Progenitor cell of endocrine pancreas (in vitro differentiated cells): ENCODE measurements at regions not wholly inside any gene's neighbourhood (a gene's known extent, or its start where the extent isn't known, plus 50 kb on each side); places are given as distances from the start of the nearest gene placed in this dataset.

Experiments used
- DNase-seq: peaks from one replicate; pipeline ENCODE4 v3.0.0; 2021; ENCODE audit warnings: low spot score; ENCODE audit not compliant: unreplicated experiment
- H3K27ac Mint-ChIP-seq: 2 replicates; pipeline ENCODE4 v1.8.0; 2021; ENCODE audit warnings: mild to moderate bottlenecking, moderate library complexity, mixed read lengths
- H3K27me3 Mint-ChIP-seq: 2 replicates; pipeline ENCODE4 v1.8.0; 2021; ENCODE audit warnings: mixed read lengths
- H3K36me3 Mint-ChIP-seq: 2 replicates; pipeline ENCODE4 v1.8.0; 2022; ENCODE audit warnings: mixed read lengths; ENCODE audit not compliant: insufficient read depth
- H3K4me1 Mint-ChIP-seq: 2 replicates; pipeline ENCODE4 v1.8.0; 2021; ENCODE audit warnings: low read depth, mixed read lengths
- H3K4me3 Mint-ChIP-seq: 2 replicates; pipeline ENCODE4 v1.8.0; 2021; ENCODE audit warnings: low read depth, mild to moderate bottlenecking, moderate library complexity, mixed read lengths
- H3K9me3 Mint-ChIP-seq: 2 replicates; pipeline ENCODE4 v1.8.0; 2021; ENCODE audit warnings: low read depth, mixed read lengths
- TF ChIP-seq, protein P1 (sequence below): fragments of 200-600 bp; sonication (generic); IDR thresholded peaks from one replicate; pipeline ENCODE4 v1.5.0; 2021; ENCODE audit warnings: antibody characterized with exemption, mild to moderate bottlenecking; ENCODE audit not compliant: unreplicated experiment

DNA sequence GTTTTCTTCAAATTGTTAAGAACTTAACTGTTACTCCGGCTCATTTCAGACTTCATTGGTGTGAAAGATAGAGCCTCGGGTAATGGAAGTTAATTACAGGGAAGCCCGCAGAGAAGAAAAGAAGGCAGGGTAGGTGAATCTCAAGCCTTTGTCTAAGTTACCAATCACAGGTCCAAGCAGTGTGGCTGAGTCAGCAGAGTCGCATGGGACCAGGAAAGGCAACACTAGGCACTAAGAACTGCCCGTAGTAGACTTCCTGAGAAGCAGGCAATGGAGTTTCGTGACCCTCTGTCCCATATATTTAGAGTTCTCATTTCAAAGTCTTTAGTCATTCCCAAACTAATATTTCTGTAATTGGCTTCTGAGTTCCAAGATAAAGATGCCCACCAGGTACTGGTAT lies 122.9 kb upstream of the STT3B start:
- no peak overlapping the region for H3K4me3 Mint-ChIP-seq
- H3K9me3 Mint-ChIP-seq = no peaks in the 10 kb centered on the region
- no peaks in the 10 kb centered on the region for H3K36me3 Mint-ChIP-seq
- no peak for DNase-seq
- H3K27me3 Mint-ChIP-seq = peaks cover 3% of the 10 kb centered on the region
- peaks cover 2% of the 10 kb centered on the region for H3K4me1 Mint-ChIP-seq
- TF ChIP-seq, protein P1, sequence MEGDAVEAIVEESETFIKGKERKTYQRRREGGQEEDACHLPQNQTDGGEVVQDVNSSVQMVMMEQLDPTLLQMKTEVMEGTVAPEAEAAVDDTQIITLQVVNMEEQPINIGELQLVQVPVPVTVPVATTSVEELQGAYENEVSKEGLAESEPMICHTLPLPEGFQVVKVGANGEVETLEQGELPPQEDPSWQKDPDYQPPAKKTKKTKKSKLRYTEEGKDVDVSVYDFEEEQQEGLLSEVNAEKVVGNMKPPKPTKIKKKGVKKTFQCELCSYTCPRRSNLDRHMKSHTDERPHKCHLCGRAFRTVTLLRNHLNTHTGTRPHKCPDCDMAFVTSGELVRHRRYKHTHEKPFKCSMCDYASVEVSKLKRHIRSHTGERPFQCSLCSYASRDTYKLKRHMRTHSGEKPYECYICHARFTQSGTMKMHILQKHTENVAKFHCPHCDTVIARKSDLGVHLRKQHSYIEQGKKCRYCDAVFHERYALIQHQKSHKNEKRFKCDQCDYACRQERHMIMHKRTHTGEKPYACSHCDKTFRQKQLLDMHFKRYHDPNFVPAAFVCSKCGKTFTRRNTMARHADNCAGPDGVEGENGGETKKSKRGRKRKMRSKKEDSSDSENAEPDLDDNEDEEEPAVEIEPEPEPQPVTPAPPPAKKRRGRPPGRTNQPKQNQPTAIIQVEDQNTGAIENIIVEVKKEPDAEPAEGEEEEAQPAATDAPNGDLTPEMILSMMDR = no peak
- H3K27ac Mint-ChIP-seq = no peak overlapping the region

DNA sequence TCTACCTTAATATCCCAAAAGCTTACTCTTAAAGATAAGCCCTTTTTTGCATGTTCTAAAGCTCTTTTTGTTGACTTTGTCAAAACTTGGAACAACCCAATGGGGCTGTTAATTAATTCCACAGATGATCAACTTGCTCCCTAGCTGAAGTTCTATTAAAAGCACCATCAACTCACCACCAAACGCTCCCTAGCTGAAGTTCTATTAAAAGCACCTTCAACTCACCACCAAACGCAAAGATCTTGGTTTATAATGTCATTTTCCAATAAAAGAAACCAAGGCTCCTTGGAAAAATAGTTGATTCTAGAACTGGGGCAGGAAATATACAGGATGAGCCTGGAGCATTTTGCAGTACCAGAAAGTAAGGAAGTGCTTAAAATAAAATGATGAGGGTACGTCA lies 122.3 kb upstream of the STT3B start:
- H3K27ac Mint-ChIP-seq = no peak overlapping the region
- TF ChIP-seq, protein P1 = no peak
- peaks cover 3% of the 10 kb centered on the region for H3K27me3 Mint-ChIP-seq
- H3K36me3 Mint-ChIP-seq = no peaks in the 10 kb centered on the region
- DNase-seq = no peak
- H3K4me1 Mint-ChIP-seq = peaks cover 2% of the 10 kb centered on the region
- H3K9me3 Mint-ChIP-seq = no peaks in the 10 kb centered on the region
- no peak overlapping the region for H3K4me3 Mint-ChIP-seq

DNA sequence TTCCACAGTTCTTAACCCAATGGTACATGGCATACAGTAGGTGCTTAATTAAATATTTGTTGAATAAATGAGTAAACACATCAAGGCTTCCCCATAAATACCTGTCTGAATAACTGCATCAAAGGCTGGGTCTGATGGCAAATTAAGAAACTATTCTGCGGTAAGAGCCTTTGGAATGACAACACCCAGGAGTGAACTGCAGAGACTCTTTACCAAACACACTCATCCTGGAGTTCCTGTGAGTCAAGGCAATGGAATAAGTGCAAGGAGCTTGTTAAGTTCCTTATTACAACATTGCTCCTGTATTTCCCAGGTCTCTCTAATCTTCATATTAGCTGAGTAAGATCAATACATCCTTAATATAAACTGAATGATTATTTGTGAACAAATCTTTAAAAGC lies 119.9 kb upstream of the STT3B start:
- H3K36me3 Mint-ChIP-seq = no peaks in the 10 kb centered on the region
- TF ChIP-seq, protein P1 = no peak
- DNase-seq = no peak

DNA sequence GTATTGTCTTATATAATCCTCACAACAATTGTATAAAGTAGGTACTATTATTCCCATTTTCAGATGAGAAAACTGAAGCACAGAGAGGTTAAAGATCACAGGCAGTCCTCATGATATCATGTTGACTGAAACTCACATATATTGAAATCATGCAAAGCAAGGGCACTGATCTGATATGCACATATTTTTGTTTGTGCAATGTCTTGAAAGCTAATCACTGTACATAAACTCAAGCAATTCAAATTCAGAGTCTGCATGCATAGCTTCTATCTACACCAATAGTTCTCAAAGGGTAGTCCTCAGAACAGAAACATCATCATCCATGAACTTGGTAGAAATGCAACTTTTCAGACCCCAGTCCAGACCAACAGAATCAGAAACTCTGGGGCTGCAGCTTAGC lies 119.2 kb upstream of the STT3B start:
- Mint-ChIP-seq H3K36me3 (no peaks in the 10 kb centered on the region), H3K4me3 (no peak overlapping the region), H3K9me3 (no peaks in the 10 kb centered on the region), H3K4me1 (peaks cover 2% of the 10 kb centered on the region), H3K27ac (no peak overlapping the region), H3K27me3 (peaks cover 5% of the 10 kb centered on the region)
- DNase-seq = no peak
- TF ChIP-seq, protein P1 = no peak

More for the DNA sequence above, 119.9 kb upstream of the STT3B start:
- Mint-ChIP-seq H3K9me3 (no peaks in the 10 kb centered on the region), H3K4me1 (peaks cover 2% of the 10 kb centered on the region), H3K27ac (no peak overlapping the region), H3K4me3 (no peak overlapping the region), H3K27me3 (peaks cover 3% of the 10 kb centered on the region)

DNA sequence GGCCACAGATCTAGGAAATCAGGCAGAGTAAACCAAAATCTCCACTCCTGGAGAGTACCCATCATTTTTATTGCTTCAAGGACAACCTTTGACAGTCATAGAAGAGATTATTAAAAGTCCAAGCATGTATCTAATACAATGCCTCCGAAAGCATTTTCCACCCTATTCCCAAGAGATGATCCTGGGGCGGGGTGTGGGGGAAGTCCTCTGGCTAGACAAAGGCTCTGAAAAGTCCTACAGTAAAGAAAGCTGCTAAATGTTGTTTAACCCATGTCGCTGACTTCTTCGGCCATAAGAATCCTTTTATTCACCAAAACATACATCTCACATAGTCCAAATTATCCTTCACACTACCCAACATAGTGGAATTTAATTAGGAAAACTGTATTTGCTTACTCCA lies 115.7 kb upstream of the STT3B start:
- H3K9me3 Mint-ChIP-seq = no peaks in the 10 kb centered on the region
- no peaks in the 10 kb centered on the region for H3K36me3 Mint-ChIP-seq
- DNase-seq = no peak
- no peak overlapping the region for H3K4me3 Mint-ChIP-seq
- TF ChIP-seq, protein P1 = no peak
- peaks cover 9% of the 10 kb centered on the region for H3K4me1 Mint-ChIP-seq
- H3K27ac Mint-ChIP-seq = no peak overlapping the region
- H3K27me3 Mint-ChIP-seq = peaks cover 14% of the 10 kb centered on the region
